ENCODE measurements at regions not wholly inside any gene's neighbourhood (a gene's known extent, or its start where the extent isn't known, plus 50 kb on each side); places are given as distances from the start of the nearest gene placed in this dataset.

DNA sequence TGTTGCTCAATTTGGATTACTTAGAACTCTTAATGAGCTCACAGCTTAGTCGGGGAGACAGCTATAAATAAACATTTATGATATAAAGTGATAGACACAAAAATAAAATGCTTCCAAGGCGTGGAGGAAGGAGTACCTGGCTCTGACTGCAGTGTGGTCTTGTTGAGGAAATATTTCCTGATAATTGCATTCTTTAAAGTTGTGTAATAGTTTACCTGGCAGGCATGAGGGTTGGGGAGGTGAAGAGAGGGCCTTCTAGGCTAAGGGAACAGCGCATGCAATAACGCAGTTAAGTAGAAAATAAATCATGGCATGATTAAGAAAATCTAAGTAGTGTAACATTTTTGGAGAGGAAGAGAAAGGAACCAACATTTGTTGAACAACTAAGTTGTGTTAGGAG is 260.5 kb upstream of the ATP2B1 start:
- Histone ChIP-seq H3K36me3 (ENCODE audit: control insufficient read depth, low read length) (no peaks in the 10 kb centered on the region), H3K9me2 (replicated peaks; ENCODE audit: control insufficient read depth, low read length) (no peaks in the 10 kb centered on the region), H3K27ac (ENCODE audit: low read depth, low read length) (no peak overlapping the region), H3K4me2 (ENCODE audit: low read length) (no peak overlapping the region), H4K20me1 (ENCODE audit: control insufficient read depth, insufficient read depth, low read depth, low read length) (no peaks in the 10 kb centered on the region), H3K4me3 (ENCODE audit: low read length) (no peak overlapping the region), H3K79me2 (ENCODE audit: control insufficient read depth, low read length) (no peaks in the 10 kb centered on the region), H3K4me1 (ENCODE audit: control insufficient read depth, low read length) (no peaks in the 10 kb centered on the region), H3F3A (ENCODE audit: control insufficient read depth, insufficient read depth) (no peaks in the 10 kb centered on the region), H3K9me3 (ENCODE audit: control insufficient read depth, insufficient read depth, low read length) (no peaks in the 10 kb centered on the region), H3K27me3 (ENCODE audit: control insufficient read depth, low read length) (no peaks in the 10 kb centered on the region)
- TF ChIP-seq, protein P1, sequence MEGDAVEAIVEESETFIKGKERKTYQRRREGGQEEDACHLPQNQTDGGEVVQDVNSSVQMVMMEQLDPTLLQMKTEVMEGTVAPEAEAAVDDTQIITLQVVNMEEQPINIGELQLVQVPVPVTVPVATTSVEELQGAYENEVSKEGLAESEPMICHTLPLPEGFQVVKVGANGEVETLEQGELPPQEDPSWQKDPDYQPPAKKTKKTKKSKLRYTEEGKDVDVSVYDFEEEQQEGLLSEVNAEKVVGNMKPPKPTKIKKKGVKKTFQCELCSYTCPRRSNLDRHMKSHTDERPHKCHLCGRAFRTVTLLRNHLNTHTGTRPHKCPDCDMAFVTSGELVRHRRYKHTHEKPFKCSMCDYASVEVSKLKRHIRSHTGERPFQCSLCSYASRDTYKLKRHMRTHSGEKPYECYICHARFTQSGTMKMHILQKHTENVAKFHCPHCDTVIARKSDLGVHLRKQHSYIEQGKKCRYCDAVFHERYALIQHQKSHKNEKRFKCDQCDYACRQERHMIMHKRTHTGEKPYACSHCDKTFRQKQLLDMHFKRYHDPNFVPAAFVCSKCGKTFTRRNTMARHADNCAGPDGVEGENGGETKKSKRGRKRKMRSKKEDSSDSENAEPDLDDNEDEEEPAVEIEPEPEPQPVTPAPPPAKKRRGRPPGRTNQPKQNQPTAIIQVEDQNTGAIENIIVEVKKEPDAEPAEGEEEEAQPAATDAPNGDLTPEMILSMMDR (IDR thresholded peaks at IDR 0.05; ENCODE audit: low read depth, low read length, poor library complexity, severe bottlenecking), result no peak
- no peak for TF ChIP-seq EZH2phosphoT487 (IDR thresholded peaks at IDR 0.05; ENCODE audit: borderline replicate concordance, low read length)

DNA sequence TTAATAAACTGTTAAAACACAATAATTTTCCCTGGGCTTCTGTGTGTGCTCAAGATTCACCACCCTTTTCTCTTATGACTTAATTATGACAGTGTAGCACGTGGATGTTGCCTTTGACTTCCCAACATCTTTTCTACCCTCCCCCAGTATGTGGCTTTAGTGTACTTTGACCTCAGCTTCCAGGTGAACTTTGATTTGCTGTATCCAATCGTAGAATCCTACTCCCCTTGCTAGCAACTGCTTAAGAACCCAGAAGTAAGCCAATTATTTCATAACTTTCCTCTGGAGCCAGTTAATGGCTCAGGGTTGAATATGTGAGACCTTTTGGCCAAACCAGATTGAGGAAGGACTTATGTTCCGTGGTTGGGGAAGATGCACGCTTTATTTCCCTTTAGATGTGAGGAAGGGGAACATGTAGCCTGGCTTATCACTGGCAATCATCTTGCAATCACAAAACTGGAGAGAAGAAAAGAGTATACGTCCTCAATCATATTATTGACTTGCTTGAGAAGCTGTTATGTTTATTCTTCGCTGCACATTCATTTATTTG is 259.6 kb upstream of the ATP2B1 start:
- H3K9me2 ChIP-seq (replicated peaks; ENCODE audit: control insufficient read depth, low read length), result no peaks in the 10 kb centered on the region
- no peak overlapping the region for H3K4me3 ChIP-seq (ENCODE audit: low read length)
- H3K27ac ChIP-seq (ENCODE audit: low read depth, low read length), result no peak overlapping the region
- H3K79me2 ChIP-seq (ENCODE audit: control insufficient read depth, low read length), result no peaks in the 10 kb centered on the region
- no peaks in the 10 kb centered on the region for H3K4me1 ChIP-seq (ENCODE audit: control insufficient read depth, low read length)
- H3K36me3 ChIP-seq (ENCODE audit: control insufficient read depth, low read length), result no peaks in the 10 kb centered on the region
- H3K4me2 ChIP-seq (ENCODE audit: low read length), result no peak overlapping the region
- no peaks in the 10 kb centered on the region for H3F3A ChIP-seq (ENCODE audit: control insufficient read depth, insufficient read depth)
- no peak for TF ChIP-seq EZH2phosphoT487 (IDR thresholded peaks at IDR 0.05; ENCODE audit: borderline replicate concordance, low read length)
- TF ChIP-seq, protein P1 (IDR thresholded peaks at IDR 0.05; ENCODE audit: low read depth, low read length, poor library complexity, severe bottlenecking), result no peak
- H4K20me1 ChIP-seq (ENCODE audit: control insufficient read depth, insufficient read depth, low read depth, low read length), result no peaks in the 10 kb centered on the region
- H3K9me3 ChIP-seq (ENCODE audit: control insufficient read depth, insufficient read depth, low read length), result no peaks in the 10 kb centered on the region
- no peaks in the 10 kb centered on the region for H3K27me3 ChIP-seq (ENCODE audit: control insufficient read depth, low read length)

DNA sequence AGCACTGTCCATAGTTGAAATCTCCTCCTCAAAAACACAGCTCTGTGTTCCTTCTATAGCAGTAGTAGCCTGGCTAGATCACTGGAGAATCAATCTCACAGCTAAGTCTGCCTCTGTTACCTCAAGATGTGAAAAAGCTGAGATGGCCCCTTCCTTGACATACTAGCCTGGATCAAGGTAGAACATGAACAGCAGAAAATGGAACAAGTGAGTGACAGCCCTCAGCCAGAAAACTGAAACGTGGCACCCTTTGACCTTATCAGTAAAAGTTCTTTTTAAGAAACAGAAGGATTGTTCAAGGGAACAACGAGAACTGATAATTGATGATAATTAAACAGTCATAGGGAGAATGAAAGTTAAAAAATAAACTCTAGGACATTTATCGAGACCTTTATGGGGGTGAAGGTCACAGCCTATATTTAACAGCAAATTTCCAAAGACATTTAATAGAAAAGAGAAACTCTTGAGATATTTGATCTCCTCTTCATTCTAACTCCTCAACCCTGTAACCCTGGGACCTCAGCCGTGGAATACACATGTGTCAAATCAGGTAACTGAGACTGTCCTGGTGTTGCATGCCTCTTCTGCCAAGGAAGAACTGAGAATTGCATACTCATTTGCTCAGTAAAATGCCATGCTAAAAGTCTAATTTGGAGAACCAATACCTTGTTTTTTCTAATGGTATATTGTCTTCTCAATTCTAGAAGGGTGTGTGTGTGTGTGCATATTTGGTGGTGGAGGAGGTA is 258.0 kb upstream of the ATP2B1 start:
- H3K27ac ChIP-seq (ENCODE audit: low read depth, low read length), result no peak overlapping the region
- no peaks in the 10 kb centered on the region for H3K9me3 ChIP-seq (ENCODE audit: control insufficient read depth, insufficient read depth, low read length)
- no peak overlapping the region for H3K4me3 ChIP-seq (ENCODE audit: low read length)
- H3K79me2 ChIP-seq (ENCODE audit: control insufficient read depth, low read length), result no peaks in the 10 kb centered on the region
- H3K9me2 ChIP-seq (replicated peaks; ENCODE audit: control insufficient read depth, low read length), result no peaks in the 10 kb centered on the region
- H3K36me3 ChIP-seq (ENCODE audit: control insufficient read depth, low read length), result no peaks in the 10 kb centered on the region
- no peak overlapping the region for H3K4me2 ChIP-seq (ENCODE audit: low read length)
- TF ChIP-seq, protein P1 (IDR thresholded peaks at IDR 0.05; ENCODE audit: low read depth, low read length, poor library complexity, severe bottlenecking), result no peak
- no peak for TF ChIP-seq EZH2phosphoT487 (IDR thresholded peaks at IDR 0.05; ENCODE audit: borderline replicate concordance, low read length)
- H3F3A ChIP-seq (ENCODE audit: control insufficient read depth, insufficient read depth), result no peaks in the 10 kb centered on the region
- H3K4me1 ChIP-seq (ENCODE audit: control insufficient read depth, low read length), result no peaks in the 10 kb centered on the region
- H3K27me3 ChIP-seq (ENCODE audit: control insufficient read depth, low read length), result no peaks in the 10 kb centered on the region
- no peaks in the 10 kb centered on the region for H4K20me1 ChIP-seq (ENCODE audit: control insufficient read depth, insufficient read depth, low read depth, low read length)
